ENCODE measurements at regions not wholly inside any gene's neighbourhood (a gene's known extent, or its start where the extent isn't known, plus 50 kb on each side); places are given as distances from the start of the nearest gene placed in this dataset.

- TF ChIP-seq, protein P1, sequence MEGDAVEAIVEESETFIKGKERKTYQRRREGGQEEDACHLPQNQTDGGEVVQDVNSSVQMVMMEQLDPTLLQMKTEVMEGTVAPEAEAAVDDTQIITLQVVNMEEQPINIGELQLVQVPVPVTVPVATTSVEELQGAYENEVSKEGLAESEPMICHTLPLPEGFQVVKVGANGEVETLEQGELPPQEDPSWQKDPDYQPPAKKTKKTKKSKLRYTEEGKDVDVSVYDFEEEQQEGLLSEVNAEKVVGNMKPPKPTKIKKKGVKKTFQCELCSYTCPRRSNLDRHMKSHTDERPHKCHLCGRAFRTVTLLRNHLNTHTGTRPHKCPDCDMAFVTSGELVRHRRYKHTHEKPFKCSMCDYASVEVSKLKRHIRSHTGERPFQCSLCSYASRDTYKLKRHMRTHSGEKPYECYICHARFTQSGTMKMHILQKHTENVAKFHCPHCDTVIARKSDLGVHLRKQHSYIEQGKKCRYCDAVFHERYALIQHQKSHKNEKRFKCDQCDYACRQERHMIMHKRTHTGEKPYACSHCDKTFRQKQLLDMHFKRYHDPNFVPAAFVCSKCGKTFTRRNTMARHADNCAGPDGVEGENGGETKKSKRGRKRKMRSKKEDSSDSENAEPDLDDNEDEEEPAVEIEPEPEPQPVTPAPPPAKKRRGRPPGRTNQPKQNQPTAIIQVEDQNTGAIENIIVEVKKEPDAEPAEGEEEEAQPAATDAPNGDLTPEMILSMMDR (IDR thresholded peaks at IDR 0.05; ENCODE audit: low read depth, low read length): no peak
- no peak for DNase-seq (ENCODE audit: low read depth, low spot score)
- in situ Hi-C loops (cut with HindIII; ENCODE audit: low sequenced_read_pairs): no loop called here
- no peak overlapping the region for H3K4me3 ChIP-seq (ENCODE audit: low read depth, low read length)
These were observed 185.9 kb upstream of the RASA1 start for GRCh38 chr5:87081511-87082372.

- TF ChIP-seq, protein P1 (IDR thresholded peaks at IDR 0.05; ENCODE audit: low read depth, low read length): no peak
- H3K4me3 ChIP-seq (ENCODE audit: low read depth, low read length): no peak overlapping the region
- no peak for DNase-seq (ENCODE audit: low read depth, low spot score)
- in situ Hi-C loops (cut with HindIII; ENCODE audit: low sequenced_read_pairs): no loop called here
These were observed 173.3 kb upstream of the RASA1 start for GRCh38 chr5:87094347-87094746.

- TF ChIP-seq, protein P1 (IDR thresholded peaks at IDR 0.05; ENCODE audit: low read depth, low read length): no peak
- H3K4me3 ChIP-seq (ENCODE audit: low read depth, low read length): no peak overlapping the region
- no peak for DNase-seq (ENCODE audit: low read depth, low spot score)
- in situ Hi-C loops (cut with HindIII; ENCODE audit: low sequenced_read_pairs): no loop called here
These were observed 172.8 kb upstream of the RASA1 start for GRCh38 chr5:87094833-87095232.

DNA sequence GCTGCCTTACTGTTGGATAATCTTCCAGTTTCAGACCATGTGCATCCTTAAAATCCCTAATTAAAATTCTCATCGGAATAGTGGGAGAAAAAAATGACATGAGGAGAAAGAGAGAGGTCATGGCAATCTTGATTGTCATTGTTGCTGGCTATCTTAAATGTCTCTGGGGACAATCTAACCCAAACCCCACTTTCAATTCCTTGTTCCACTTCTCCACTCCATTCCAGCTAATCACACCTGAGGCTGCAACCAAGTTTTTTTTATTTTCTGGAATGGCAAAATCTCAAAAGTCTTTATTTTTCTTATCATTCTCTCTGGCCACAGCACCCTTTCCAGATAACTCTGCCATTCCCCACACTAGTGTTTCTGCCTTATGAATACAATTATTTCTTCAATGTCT, 171.9 kb upstream of the RASA1 start:
- TF ChIP-seq, protein P1 (IDR thresholded peaks at IDR 0.05; ENCODE audit: low read depth, low read length): no peak
- H3K4me3 ChIP-seq (ENCODE audit: low read depth, low read length): no peak overlapping the region
- in situ Hi-C loops (cut with HindIII; ENCODE audit: low sequenced_read_pairs): no loop called here
- DNase-seq (ENCODE audit: low read depth, low spot score): no peak

DNA sequence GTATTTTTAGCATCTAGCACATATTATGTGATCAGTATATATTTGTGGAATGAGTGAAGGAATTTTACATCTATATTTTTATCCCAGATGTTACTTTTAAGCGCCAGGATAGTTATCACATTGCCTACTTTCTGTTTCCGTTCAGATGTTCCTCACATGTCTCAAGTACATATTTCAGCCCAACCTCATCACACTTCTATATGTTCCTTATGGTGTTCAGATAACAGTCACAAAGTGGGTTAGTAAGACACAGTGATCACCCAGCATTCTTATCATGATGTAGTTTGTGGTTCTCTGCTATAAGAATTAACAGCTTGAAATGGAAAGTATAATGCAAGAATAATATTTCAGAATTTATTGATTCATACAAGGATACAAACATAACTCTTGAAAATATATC, 170.0 kb upstream of the RASA1 start:
- in situ Hi-C loops (cut with HindIII; ENCODE audit: low sequenced_read_pairs): no loop called here
- no peak overlapping the region for H3K4me3 ChIP-seq (ENCODE audit: low read depth, low read length)
- no peak for DNase-seq (ENCODE audit: low read depth, low spot score)
- TF ChIP-seq, protein P1 (IDR thresholded peaks at IDR 0.05; ENCODE audit: low read depth, low read length): no peak

- TF ChIP-seq, protein P1 (IDR thresholded peaks at IDR 0.05; ENCODE audit: low read depth, low read length): no peak
These were observed 168.3 kb upstream of the RASA1 start for GRCh38 chr5:87099291-87099839.

More at GRCh38 chr5:87099291-87099839, 168.3 kb upstream of the RASA1 start:
- no peak for DNase-seq (ENCODE audit: low read depth, low spot score)
- in situ Hi-C loops (cut with HindIII; ENCODE audit: low sequenced_read_pairs): no loop called here
- H3K4me3 ChIP-seq (ENCODE audit: low read depth, low read length): no peak overlapping the region
